ENCODE measurements at regions not wholly inside any gene's neighbourhood (a gene's known extent, or its start where the extent isn't known, plus 50 kb on each side); places are given as distances from the start of the nearest gene placed in this dataset.

DNA sequence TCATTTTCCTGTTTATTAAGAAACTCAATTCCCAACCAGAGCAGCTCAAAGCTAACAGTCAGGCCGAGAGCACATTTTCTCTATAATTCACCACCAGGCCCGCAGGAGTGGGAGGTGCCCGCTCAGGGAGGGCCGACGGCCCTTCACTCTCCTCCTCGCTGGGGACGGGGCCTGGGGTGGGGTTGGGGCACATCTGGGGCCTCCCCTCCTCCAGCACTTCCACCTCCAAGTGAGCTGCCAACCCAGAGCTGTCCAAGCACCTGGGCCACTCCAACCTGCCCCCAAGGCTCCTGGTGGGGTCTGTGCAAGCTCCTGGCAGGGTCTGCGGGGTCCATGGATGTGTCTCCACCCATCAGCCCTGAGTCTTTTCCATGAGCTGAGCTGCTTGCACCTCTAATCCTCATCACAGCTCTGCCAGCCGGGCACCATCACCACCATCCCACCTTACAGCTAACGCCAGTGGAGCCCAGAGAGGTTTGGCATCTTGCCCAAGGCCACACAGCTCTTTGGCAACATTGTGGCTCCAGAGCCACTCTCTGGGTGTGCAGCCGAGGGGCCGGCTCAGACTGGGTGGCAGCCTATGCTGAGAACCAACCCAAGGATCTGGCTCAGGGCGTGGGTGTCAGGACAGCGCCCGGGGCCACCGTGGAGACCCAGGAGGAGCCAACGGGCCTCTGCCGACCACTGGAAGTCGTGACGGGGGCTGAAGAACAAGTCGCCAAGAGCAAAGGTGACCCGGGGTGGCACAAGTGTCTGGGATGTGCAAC is 193.5 kb downstream of the BRD1 start:
- no peak for TF ChIP-seq CTCF (IDR thresholded peaks at IDR 0.05; ENCODE audit: low read depth, low read length, missing control alignments)
- H3K4me3 ChIP-seq (ENCODE audit: low read depth, low read length): no peak overlapping the region
- no peak for DNase-seq (ENCODE audit: low read depth)
- in situ Hi-C loops (cut with HindIII; ENCODE audit: low sequenced_read_pairs): no loop called here

DNA sequence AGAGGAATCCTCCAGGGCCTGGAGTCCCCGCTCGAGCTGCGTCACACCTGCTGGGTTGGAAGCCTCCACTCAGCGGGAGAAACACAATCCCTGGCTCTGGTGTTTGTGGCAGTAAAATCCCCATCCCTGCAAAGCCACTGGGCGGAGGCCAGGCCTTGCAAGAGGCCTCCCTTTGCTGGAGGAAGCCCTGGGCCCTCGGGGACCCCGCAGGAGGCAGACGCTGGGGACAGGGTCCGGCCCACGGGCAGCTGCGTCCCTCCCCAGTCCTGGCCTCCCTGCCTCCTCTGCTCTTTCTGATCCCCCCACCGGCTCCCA is 194.7 kb downstream of the BRD1 start:
- no peak for TF ChIP-seq CTCF (IDR thresholded peaks at IDR 0.05; ENCODE audit: low read depth, low read length, missing control alignments)
- no peak overlapping the region for H3K4me3 ChIP-seq (ENCODE audit: low read depth, low read length)
- in situ Hi-C loops (cut with HindIII; ENCODE audit: low sequenced_read_pairs): no loop called here
- no peak for DNase-seq (ENCODE audit: low read depth)

- TF ChIP-seq CTCF (IDR thresholded peaks at IDR 0.05; ENCODE audit: low read depth, low read length, missing control alignments): peak; percentile 90
- in situ Hi-C loops (cut with HindIII; ENCODE audit: low sequenced_read_pairs): no loop called here
- DNase-seq (ENCODE audit: low read depth): peak; percentile 12
- H3K4me3 ChIP-seq (ENCODE audit: low read depth, low read length): peak overlapping the region; percentile 31
Observed at GRCh38 chr22:49632199-49633009, 195.3 kb downstream of the BRD1 start.

- DNase-seq (ENCODE audit: low read depth): no peak
- in situ Hi-C loops (cut with HindIII; ENCODE audit: low sequenced_read_pairs): no loop called here
- TF ChIP-seq CTCF (IDR thresholded peaks at IDR 0.05; ENCODE audit: low read depth, low read length, missing control alignments): no peak
- H3K4me3 ChIP-seq (ENCODE audit: low read depth, low read length): no peak overlapping the region
Observed at GRCh38 chr22:49630448-49630946, 197.2 kb downstream of the BRD1 start.

GRCh38 chr22:49629586-49630447 is 197.9 kb downstream of the BRD1 start:
- TF ChIP-seq CTCF (IDR thresholded peaks at IDR 0.05; ENCODE audit: low read depth, low read length, missing control alignments): no peak
- DNase-seq (ENCODE audit: low read depth): no peak
- in situ Hi-C loops (cut with HindIII; ENCODE audit: low sequenced_read_pairs): no loop called here
- H3K4me3 ChIP-seq (ENCODE audit: low read depth, low read length): no peak overlapping the region

- no peak overlapping the region for H3K4me3 ChIP-seq (ENCODE audit: low read depth, low read length)
- in situ Hi-C loops (cut with HindIII; ENCODE audit: low sequenced_read_pairs): no loop called here
- no peak for TF ChIP-seq CTCF (IDR thresholded peaks at IDR 0.05; ENCODE audit: low read depth, low read length, missing control alignments)
- no peak for DNase-seq (ENCODE audit: low read depth)
Observed at GRCh38 chr22:49629261-49629570, 198.5 kb downstream of the BRD1 start.
